ENCODE measurements at regions not wholly inside any gene's neighbourhood (a gene's known extent, or its start where the extent isn't known, plus 50 kb on each side); places are given as distances from the start of the nearest gene placed in this dataset.

GRCh38 chr12:81815611-81816010 lies 56.5 kb upstream of the PPFIA2 start:
- peaks cover 0 to 17% (median 0%) of the 10 kb centered on the region in 3 donors for H3K9me3 ChIP-seq (ENCODE audit: control extremely low read depth in 1 of 3, control insufficient read depth in 2 of 3, insufficient read depth in 1 of 3, low read length in 2 of 3)
- DNase-seq (no peak), ATAC-seq (ENCODE audit: low read depth) (no peak)
- H3K4me3 ChIP-seq (ENCODE audit: control extremely low read depth in 1 of 5, extremely low read depth in 1 of 5, insufficient read depth in 1 of 5, low read depth in 2 of 5, low read length in 4 of 5) = no peak overlapping the region
- WGBS (ENCODE audit: insufficient coverage) = 71% methylated on average over 1 of the region's 2 CpGs
- no peak overlapping the region for H3K27ac Mint-ChIP-seq
- no peaks in the 10 kb centered on the region for H3K79me2 ChIP-seq (ENCODE audit: control insufficient read depth, insufficient read depth, low read length)
- H3K4me1 Mint-ChIP-seq = no peaks in the 10 kb centered on the region
- no peak overlapping the region for H3K9ac ChIP-seq (ENCODE audit: low read length)
- no peaks in the 10 kb centered on the region for H3K27me3 Mint-ChIP-seq
- POLR2A ChIA-PET = no interaction called here
- intact Hi-C loops (cut with micrococcal nuclease) = no loop called here
- H3K27me3 ChIP-seq (replicated peaks in 1 of 4; ENCODE audit: control extremely low read depth in 1 of 4, control insufficient read depth in 3 of 4, insufficient read depth in 4 of 4, low read length in 3 of 4) = no peaks in the 10 kb centered on the region
- TF ChIP-seq CTCF (IDR thresholded peaks at IDR 0.05) (no peak), EZH2 (IDR thresholded peaks at IDR 0.05; ENCODE audit: borderline replicate concordance, insufficient read depth, low read depth, low read length, poor library complexity, severe bottlenecking) (no peak)
- CTCF ChIA-PET = no interaction called here
- H3K4me2 ChIP-seq (replicated peaks; ENCODE audit: low read depth, low read length, poor library complexity, severe bottlenecking) = no peak overlapping the region
- H3K4me1 ChIP-seq (ENCODE audit: control insufficient read depth in 2 of 2, insufficient read depth in 2 of 2, low read length in 2 of 2) = no peaks in the 10 kb centered on the region
- no peak overlapping the region for H3K4me3 Mint-ChIP-seq
- H3K27ac ChIP-seq (ENCODE audit: low read length in 2 of 2) = no peak overlapping the region
- H4K20me1 ChIP-seq (ENCODE audit: control insufficient read depth, insufficient read depth, low read length, poor library complexity, severe bottlenecking) = no peaks in the 10 kb centered on the region
- H2AFZ ChIP-seq (ENCODE audit: insufficient read depth, low read depth, low read length, poor library complexity, severe bottlenecking) = no peak overlapping the region
- peaks cover 13% of the 10 kb centered on the region for H3K9me3 Mint-ChIP-seq (ENCODE audit: insufficient read depth)
- H3K36me3 ChIP-seq (replicated peaks in 1 of 2; ENCODE audit: control extremely low read depth in 1 of 2, control insufficient read depth in 1 of 2, extremely low read depth in 1 of 2, insufficient read depth in 2 of 2, low read length in 1 of 2) = no peaks in the 10 kb centered on the region

GRCh38 chr12:81811778-81812125 lies 52.6 kb upstream of the PPFIA2 start:
- CTCF ChIA-PET = no interaction called here
- peaks cover 11% of the 10 kb centered on the region for H3K9me3 Mint-ChIP-seq (ENCODE audit: insufficient read depth)

More at GRCh38 chr12:81811778-81812125, 52.6 kb upstream of the PPFIA2 start:
- TF ChIP-seq EZH2 (IDR thresholded peaks at IDR 0.05; ENCODE audit: borderline replicate concordance, insufficient read depth, low read depth, low read length, poor library complexity, severe bottlenecking) (no peak), CTCF (IDR thresholded peaks at IDR 0.05) (no peak)
- Histone ChIP-seq H3K4me3 (ENCODE audit: control extremely low read depth in 1 of 5, extremely low read depth in 1 of 5, insufficient read depth in 1 of 5, low read depth in 2 of 5, low read length in 4 of 5) (no peak overlapping the region), H3K27me3 (replicated peaks in 1 of 4; ENCODE audit: control extremely low read depth in 1 of 4, control insufficient read depth in 3 of 4, insufficient read depth in 4 of 4, low read length in 3 of 4) (no peaks in the 10 kb centered on the region), H2AFZ (ENCODE audit: insufficient read depth, low read depth, low read length, poor library complexity, severe bottlenecking) (no peak overlapping the region), H3K4me1 (ENCODE audit: control insufficient read depth in 2 of 2, insufficient read depth in 2 of 2, low read length in 2 of 2) (peaks cover 0 to 6% of the 10 kb centered on the region in 2 donors), H3K9me3 (ENCODE audit: control extremely low read depth in 1 of 3, control insufficient read depth in 2 of 3, insufficient read depth in 1 of 3, low read length in 2 of 3) (peaks cover 0 to 17% (median 0%) of the 10 kb centered on the region in 3 donors), H3K79me2 (ENCODE audit: control insufficient read depth, insufficient read depth, low read length) (no peaks in the 10 kb centered on the region), H4K20me1 (ENCODE audit: control insufficient read depth, insufficient read depth, low read length, poor library complexity, severe bottlenecking) (no peaks in the 10 kb centered on the region), H3K36me3 (replicated peaks in 1 of 2; ENCODE audit: control extremely low read depth in 1 of 2, control insufficient read depth in 1 of 2, extremely low read depth in 1 of 2, insufficient read depth in 2 of 2, low read length in 1 of 2) (no peaks in the 10 kb centered on the region), H3K4me2 (replicated peaks; ENCODE audit: low read depth, low read length, poor library complexity, severe bottlenecking) (no peak overlapping the region), H3K27ac (ENCODE audit: low read length in 2 of 2) (no peak overlapping the region), H3K9ac (ENCODE audit: low read length) (no peak overlapping the region)
- POLR2A ChIA-PET = no interaction called here
- Mint-ChIP-seq H3K4me1 (no peaks in the 10 kb centered on the region), H3K27ac (no peak overlapping the region), H3K27me3 (no peaks in the 10 kb centered on the region), H3K4me3 (no peak overlapping the region)
- WGBS (ENCODE audit: insufficient coverage) = 84% methylated on average over 3 of the region's 5 CpGs
- intact Hi-C loops (cut with micrococcal nuclease) = no loop called here
- ATAC-seq (ENCODE audit: low read depth) (no peak), DNase-seq (no peak)
